ENCODE measurements at regions not wholly inside any gene's neighbourhood (a gene's known extent, or its start where the extent isn't known, plus 50 kb on each side); places are given as distances from the start of the nearest gene placed in this dataset.
A peak's percentile ranks its signal among the peaks of the same experiment; 100 is the strongest.
"Not testable (repeated sequence)": the region's sequence is repeated elsewhere in the genome, so short reads cannot be mapped to it uniquely, and the experiment has no call there.

GRCh38 chr6:137309078-137309762, 90.0 kb upstream of the IFNGR1 start:
- DNase-seq (ENCODE audit: low read depth, low spot score) = peak; percentile 51

- DNase-seq (ENCODE audit: low read depth, low spot score) = no peak
Observed at GRCh38 chr6:137307163-137307854, 88.1 kb upstream of the IFNGR1 start.

GRCh38 chr6:137305691-137306090, 86.5 kb upstream of the IFNGR1 start:
- DNase-seq (ENCODE audit: low read depth, low spot score) = no peak

DNA sequence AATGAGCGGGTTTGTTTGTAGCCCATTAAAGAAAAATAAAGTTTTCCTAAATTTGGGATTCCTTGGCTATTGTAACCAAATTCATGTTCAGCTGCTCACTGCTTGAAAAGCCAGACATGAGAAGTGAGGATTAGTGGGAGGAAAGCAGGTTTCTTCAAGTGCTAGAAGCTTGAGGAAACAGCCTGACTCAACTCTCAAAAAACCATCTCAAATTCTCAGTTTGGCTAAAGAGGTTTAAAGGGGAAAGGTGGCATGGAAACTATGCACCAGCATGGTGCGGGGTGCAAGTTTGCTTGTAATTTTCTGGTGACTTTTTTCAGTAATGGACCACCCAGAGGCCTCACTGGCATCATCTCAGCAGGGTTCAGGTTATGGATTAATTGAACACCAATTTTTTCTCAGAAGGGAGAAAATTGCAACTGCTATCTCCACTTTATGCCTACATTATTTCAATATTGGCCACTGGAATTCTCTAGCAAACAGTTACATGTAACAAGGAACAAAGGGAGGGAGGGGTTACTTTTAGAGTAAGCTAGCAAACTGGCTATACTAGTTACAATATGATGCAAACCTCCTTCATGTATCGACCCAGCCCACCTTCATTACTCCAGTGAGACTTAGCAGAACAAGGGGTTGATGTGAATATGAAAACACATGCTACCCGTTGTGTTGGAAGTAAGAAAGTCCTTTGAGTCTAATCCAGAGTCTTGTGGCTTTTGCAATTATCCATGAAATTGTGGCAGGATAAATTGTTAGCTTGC, 85.0 kb upstream of the IFNGR1 start:
- DNase-seq (ENCODE audit: low read depth, low spot score) = no peak

DNA sequence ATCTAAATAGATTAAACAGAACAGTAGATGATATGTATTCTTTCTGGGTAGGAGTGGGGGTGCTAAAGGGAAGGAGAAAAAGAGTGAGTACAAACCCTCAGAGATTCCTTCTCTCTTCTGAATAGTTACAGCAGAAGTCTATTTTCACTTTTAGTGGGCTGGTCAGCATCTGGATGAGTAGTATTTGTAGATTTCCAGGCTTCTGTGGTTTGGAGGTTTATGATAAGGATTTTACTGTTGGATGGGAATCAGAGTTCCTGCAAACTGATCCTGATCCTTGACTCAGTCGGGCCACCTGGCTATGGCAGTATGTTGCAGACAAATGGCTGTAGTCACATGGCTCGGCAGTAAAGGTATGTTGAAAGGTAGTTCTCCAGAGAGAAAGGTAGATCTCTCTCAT, 84.3 kb upstream of the IFNGR1 start:
- DNase-seq (ENCODE audit: low read depth, low spot score) = no peak

DNA sequence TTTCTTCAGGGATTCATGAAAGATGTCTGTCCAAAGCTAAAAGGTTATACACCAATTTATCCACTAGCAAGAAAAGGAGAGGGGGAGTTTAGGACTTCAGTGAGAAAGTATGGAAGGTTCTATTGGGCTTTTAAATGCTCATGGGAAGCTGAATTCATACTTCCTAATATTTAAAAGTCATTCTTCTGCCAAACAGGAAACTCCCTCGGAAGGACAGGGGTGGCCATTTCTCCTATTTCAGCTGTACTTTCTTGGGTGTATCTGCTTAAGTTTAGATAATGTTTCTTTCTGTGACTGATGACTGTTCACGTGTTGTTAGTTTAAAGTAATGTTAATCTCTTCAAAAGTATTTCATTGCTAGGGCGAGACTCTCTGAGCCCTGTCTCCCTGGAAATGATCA, 80.5 kb upstream of the IFNGR1 start:
- DNase-seq (ENCODE audit: low read depth, low spot score) = no peak

DNA sequence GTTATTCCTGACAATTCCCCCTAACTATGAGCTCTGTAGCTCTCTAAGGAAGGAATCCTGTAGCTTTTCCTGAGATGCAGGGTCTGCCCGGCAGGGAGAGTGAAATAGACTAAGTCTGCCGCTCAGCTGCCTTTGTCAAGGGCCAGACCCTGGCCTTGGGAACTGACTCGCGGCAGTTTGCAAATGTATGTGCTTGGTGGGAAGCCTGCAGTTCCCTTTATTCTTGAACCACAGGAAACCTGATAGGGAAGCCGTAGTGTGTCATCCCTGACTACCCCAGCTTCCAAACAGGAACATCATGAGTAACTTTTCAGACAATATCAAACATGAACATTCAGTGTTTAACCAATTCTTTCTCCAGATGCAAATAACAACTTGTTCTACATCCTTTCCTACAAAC, 78.7 kb upstream of the IFNGR1 start:
- peak; percentile 80 for DNase-seq (ENCODE audit: low read depth, low spot score)

DNA sequence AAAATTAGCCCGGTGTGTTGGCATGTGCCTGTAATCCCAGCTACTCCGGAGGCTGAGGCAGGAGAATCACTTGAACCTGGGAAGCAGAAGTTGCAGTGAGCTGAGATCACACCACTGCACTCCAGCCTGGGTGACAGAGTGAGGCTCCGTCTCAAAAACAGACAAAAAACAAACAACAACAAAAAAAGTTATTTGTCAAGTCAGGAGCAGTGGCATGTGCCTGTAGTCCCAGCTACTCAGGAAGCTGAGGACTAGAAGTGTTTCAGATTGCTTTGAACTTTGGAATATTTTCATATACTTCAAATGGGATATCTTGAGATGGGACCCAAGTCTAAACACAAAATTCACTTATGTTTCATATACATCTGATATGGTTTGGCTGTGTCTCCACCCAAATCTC, 73.1 kb upstream of the IFNGR1 start:
- DNase-seq (ENCODE audit: low read depth, low spot score) = not testable (repeated sequence)

DNA sequence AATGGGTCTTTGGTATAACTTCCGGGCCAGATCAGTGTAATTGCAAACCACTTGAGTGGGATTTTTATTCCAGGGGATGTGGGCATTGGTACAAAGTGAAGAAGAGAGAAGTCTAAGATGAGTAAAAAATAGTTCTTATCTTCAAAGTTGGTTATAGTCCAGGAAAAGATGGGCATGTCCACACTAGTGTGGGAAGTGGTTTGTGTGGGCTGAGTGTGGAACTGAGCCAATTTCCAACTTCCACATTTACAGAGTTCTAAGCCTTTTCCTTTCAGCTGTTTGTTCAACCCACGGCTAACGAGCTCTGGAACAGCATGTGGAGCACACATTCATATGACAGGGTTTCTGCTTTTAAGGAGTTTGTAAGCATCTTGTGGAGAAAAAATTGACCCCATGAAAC, 72.3 kb upstream of the IFNGR1 start:
- DNase-seq (ENCODE audit: low read depth, low spot score) = no peak

DNA sequence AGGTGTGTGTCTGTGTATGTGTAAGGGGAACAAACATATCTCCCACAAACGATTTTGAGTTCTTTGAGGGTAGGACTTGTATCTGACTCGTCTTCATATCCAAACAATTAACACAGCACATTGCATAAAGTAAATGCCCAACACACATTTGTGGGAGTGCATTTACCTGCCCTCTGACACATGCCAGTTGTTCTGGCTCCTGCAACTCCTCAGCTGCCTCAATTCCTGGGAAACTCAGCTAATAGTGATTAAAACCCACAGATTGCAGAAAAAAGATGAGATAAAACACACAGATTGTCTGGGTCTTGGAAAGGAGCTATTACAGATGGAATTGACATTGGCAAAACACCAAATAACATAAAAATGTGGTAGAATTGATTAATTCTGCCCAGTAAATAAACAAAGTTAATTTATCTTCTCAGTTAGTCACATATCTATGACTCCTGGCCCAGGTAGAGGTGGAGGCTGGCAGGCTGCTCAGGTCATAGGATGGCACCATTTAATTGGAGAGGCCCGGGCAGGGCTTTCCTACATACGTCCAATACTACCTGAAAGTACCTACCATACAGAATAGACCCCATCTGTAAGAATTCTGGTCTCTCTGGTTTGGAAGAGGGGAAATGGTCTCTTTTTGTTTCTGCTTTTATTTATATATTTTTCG, 71.5 kb upstream of the IFNGR1 start:
- DNase-seq (ENCODE audit: low read depth, low spot score) = no peak

- DNase-seq (ENCODE audit: low read depth, low spot score) = no peak
Observed at GRCh38 chr6:137286916-137287315, 67.7 kb upstream of the IFNGR1 start.

DNA sequence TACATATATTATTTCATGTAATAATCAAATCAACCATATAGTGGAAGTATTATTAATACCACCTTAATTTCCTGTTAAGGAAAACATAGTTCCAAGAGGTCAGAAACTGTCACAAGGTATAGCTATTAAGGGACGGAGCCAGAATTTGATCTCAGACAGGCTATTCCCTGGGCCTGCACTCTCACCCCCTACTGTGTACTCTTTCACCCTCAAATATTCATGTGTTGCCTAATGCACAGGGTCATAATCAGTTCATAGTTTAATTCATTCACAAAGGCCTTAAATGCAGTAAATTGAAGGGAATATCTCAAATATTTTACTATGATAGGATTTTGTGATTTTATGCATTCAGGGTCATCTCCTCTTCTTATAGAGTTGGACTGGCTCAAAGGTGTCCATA, 67.2 kb upstream of the IFNGR1 start:
- DNase-seq (ENCODE audit: low read depth, low spot score) = no peak

DNA sequence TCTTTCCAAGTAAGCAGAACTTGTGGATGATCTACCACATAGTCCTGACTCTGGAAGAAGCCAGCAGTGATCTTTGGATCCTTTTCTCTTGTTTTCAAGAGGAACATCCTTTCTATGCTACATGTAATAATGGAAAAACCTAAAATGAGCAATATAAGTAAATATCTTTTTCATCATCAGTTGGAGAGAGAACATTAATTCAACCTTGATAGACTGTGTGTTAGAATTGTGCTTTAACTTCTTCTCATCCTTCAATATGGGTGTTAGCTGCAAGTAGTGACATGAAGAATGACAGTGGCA, 65.6 kb upstream of the IFNGR1 start:
- DNase-seq (ENCODE audit: low read depth, low spot score) = no peak

DNA sequence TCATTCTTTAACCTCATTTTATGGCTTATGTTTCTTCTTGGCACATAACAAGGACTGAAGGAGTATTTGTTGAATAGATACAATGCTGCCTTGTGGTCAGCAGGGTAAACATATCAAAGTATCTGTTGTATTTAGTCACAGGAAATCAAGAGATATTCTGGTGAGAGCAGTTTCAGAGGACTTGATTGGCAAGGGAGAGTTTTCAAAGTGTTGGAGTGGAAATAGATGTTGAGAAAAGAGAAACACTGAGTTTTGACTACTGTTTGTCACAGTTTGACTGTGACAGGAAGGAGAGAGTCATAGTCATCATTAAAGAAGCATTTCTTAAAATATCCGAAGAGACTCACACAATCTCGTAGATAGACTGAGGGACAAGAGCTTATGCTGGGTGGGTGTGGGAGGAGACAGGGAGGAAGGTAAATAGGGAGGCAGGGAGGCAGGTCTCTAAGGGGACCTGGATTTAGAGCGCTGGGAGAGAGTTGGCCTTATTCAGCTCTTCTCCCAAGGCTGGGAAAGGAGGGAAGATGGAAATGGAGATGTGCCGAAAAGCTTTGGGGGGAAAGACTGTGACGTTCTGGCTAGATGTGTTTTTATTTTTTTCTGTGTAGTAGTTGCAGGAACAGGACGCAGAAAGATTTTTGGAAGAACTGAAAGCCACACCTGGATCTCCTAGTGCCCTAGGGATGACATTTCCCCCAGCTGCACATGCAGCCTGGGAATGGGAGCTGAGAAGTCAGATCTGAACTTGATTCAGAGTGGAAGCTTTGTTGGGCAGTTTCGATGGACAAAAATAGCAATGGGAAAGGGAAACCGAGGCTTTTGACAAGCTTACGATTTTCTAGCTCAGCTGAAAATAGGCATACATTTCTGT, 65.0 kb upstream of the IFNGR1 start:
- DNase-seq (ENCODE audit: low read depth, low spot score) = no peak

- DNase-seq (ENCODE audit: low read depth, low spot score) = no peak
Observed at GRCh38 chr6:137283080-137283479, 63.9 kb upstream of the IFNGR1 start.

DNA sequence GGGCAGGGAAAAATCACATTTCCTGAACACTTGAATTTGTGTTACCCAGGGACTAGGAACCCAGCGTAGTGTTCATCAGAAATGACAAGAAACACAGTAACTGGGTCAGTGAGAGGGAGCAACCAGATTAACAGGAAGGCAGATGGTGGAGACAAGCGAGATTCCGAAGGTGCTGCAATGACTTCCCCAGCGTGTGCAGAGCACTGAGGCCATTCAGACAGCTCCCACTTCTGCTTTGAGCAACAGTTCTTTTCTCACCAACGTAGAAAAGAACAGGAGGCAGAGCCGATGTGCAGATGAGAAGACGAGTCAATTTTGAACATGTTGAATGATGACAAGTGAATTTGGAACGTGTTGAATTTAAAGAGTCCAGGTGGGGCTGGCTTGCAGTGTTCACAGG, 63.1 kb upstream of the IFNGR1 start:
- DNase-seq (ENCODE audit: low read depth, low spot score) = no peak

GRCh38 chr6:137279279-137279678, 60.1 kb upstream of the IFNGR1 start:
- DNase-seq (ENCODE audit: low read depth, low spot score) = not testable (repeated sequence)

DNA sequence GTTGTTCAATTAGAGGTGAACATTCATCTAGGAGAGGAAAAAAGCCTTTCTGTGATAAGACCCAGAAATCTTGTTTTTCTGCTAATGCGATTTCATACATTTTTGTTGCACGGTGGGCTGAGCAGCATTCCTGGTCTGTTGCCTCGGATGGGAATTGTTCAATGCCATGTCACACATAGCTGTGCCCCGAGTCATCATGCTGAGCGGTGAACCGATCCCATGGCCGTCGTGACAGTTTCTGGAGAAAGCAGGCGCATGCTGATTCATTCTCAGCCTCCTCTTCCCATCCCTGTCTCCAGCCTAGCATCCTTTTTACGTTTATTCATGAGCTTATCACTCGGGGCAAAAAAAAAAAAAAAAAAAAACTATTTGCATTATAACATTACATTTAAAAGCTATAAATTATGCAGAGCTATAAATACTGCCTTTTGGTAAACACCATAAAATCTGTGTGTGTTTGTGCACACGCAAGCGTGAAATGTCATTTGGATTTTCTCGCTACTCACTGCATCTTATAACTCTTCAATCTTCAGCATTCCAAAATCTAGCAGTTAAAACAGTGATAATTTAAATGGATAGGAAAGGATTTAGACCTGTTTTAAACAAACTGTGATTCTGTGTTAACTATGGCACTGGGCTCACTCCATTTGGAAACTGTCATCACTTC, 58.9 kb upstream of the IFNGR1 start:
- DNase-seq (ENCODE audit: low read depth, low spot score) = no peak

- DNase-seq (ENCODE audit: low read depth, low spot score) = no peak
Observed at GRCh38 chr6:137272403-137272802, 53.2 kb upstream of the IFNGR1 start.

DNA sequence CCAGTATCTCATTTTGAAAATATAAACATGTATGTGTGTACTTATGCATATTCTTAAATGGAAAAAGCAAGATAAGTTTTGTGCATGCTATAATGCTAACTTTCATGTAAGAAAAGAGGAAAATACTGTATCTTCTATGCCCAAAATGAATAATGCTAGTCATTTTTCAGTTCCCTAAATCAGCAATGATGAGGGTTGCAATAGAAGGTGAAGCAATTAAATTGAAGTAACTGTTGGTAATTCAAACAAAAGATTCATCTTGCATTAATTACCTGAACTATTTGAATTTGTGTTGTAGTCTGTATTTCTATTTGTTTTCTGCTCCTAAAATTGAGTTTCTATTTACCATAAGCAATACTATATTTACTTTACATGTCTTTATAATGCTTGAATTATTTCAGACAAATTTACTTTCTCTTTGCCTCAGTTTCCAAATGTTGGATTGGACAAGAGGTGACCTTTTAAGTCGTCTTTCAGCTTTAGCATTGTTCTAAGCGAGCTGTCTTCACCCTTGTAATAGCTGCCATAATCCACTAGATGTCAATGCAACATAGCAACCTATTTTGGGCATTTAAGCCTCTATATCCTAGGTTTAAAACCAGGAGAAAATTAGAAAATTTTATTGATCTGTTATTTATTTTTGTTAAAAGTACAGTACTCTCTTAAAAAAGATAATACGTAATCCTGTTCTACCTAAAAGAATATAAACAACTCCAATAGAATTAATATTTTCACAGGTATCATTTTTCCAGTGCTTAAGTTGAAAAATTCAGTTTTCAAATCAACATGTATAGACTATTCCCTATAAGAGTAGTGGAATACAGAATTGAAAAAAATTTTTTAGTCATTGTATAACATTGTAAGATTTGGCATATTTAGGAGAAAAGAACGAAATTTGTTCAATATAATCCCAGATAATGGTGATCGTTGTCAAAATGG, 52.3 kb upstream of the IFNGR1 start:
- DNase-seq (ENCODE audit: low read depth, low spot score) = no peak
